ENCODE measurements at regions not wholly inside any gene's neighbourhood (a gene's known extent, or its start where the extent isn't known, plus 50 kb on each side); places are given as distances from the start of the nearest gene placed in this dataset.

DNA sequence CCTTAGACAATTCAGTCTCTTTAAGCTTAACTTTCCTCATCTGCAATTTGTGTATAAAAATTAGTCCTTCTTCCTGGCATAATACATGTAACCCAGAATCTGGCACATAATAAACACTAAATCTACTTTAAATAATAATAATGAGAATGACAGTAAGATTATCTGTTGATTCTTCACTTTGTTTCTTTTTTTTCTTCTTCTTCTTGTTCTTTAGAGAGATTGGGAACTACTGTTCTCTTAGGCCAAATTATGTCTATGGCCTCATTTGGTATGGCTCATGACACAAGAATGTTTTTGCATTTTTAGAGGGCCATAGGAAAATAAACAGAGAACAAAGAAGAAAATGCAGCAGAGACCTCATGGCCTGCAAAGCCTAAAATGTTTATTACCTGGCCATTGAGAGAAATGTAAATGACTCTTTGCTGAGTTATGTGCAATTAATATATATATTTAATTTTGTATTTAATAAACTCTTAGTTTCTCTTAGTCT is 275.8 kb downstream of the SLC6A15 start:
- no peak for FAIRE-seq
- H3K79me2 ChIP-seq (ENCODE audit: control insufficient read depth, insufficient read depth, low read length): no peaks in the 10 kb centered on the region
- H3K36me3 ChIP-seq (ENCODE audit: control insufficient read depth in 2 of 2, extremely low read depth in 1 of 2, insufficient read depth in 2 of 2, low read length in 2 of 2): no peaks in the 10 kb centered on the region
- no peaks in the 10 kb centered on the region for H3K9me3 ChIP-seq (ENCODE audit: control insufficient read depth, low read depth, low read length)
- no peak for DNase-seq (ENCODE audit: low read depth, low spot score)
- peaks cover 3% of the 10 kb centered on the region for H3K4me1 ChIP-seq (ENCODE audit: control insufficient read depth, extremely low read depth, insufficient read depth, low read length)
- no peak overlapping the region for H2AFZ ChIP-seq (ENCODE audit: control insufficient read depth, low read length)
- dilution Hi-C loops (cut with MboI; ENCODE audit: extremely low pct_ligation_motif_present, low sequenced_read_pairs): no loop called here
- H3K4me3 ChIP-seq (ENCODE audit: control insufficient read depth in 2 of 3, extremely low read depth in 1 of 3, insufficient read depth in 2 of 3, low read depth in 1 of 3, low read length in 3 of 3): no peak overlapping the region
- H4K20me1 ChIP-seq (ENCODE audit: control insufficient read depth, extremely low read depth, insufficient read depth, low read length): no peaks in the 10 kb centered on the region
- H3K27ac ChIP-seq (ENCODE audit: control insufficient read depth, insufficient read depth, low read length): no peak overlapping the region
- no peak overlapping the region for H3K4me2 ChIP-seq (ENCODE audit: control insufficient read depth, extremely low read depth, insufficient read depth, low read depth, low read length)
- H3K9me1 ChIP-seq (ENCODE audit: control insufficient read depth, extremely low read depth, insufficient read depth, low read length): no peaks in the 10 kb centered on the region
- no peak overlapping the region for H3K9ac ChIP-seq (ENCODE audit: control insufficient read depth, extremely low read depth, insufficient read depth, low read length)
- TF ChIP-seq, protein P1, sequence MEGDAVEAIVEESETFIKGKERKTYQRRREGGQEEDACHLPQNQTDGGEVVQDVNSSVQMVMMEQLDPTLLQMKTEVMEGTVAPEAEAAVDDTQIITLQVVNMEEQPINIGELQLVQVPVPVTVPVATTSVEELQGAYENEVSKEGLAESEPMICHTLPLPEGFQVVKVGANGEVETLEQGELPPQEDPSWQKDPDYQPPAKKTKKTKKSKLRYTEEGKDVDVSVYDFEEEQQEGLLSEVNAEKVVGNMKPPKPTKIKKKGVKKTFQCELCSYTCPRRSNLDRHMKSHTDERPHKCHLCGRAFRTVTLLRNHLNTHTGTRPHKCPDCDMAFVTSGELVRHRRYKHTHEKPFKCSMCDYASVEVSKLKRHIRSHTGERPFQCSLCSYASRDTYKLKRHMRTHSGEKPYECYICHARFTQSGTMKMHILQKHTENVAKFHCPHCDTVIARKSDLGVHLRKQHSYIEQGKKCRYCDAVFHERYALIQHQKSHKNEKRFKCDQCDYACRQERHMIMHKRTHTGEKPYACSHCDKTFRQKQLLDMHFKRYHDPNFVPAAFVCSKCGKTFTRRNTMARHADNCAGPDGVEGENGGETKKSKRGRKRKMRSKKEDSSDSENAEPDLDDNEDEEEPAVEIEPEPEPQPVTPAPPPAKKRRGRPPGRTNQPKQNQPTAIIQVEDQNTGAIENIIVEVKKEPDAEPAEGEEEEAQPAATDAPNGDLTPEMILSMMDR (optimal IDR thresholded peaks at IDR 0.05 in 1 of 3, IDR thresholded peaks at IDR 0.05 in 1 of 3, conservative IDR thresholded peaks at IDR 0.05 in 1 of 3; ENCODE audit: extremely low read depth in 1 of 3, insufficient read depth in 2 of 3, low read length in 3 of 3): no peak
- TF ChIP-seq EZH2 (IDR thresholded peaks at IDR 0.05; ENCODE audit: low read length): no peak
- no peaks in the 10 kb centered on the region for H3K27me3 ChIP-seq (ENCODE audit: control insufficient read depth, extremely low read depth, insufficient read depth, low read length)

DNA sequence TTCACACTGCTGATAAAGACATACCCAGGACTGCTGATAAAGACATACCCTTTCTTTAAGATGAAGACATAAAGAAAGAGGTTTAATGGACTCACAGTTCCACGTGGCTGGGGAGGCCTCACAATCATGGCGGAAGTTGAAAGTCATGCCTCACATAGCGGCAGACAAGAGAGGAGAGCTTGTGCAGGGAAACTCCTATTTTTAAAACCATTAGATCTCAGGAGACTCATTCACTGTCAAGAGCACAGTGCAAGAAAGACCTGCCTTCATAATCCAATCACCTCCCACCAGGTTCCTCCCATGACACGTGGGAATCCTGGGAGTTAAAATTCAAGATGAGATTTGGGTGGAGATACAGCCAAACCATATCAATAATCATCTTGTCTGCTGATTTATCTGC is 278.1 kb downstream of the SLC6A15 start:
- FAIRE-seq (no peak), DNase-seq (ENCODE audit: low read depth, low spot score) (no peak)
- dilution Hi-C loops (cut with MboI; ENCODE audit: extremely low pct_ligation_motif_present, low sequenced_read_pairs): no loop called here
- TF ChIP-seq EZH2 (IDR thresholded peaks at IDR 0.05; ENCODE audit: low read length): no peak
- TF ChIP-seq, protein P1 (optimal IDR thresholded peaks at IDR 0.05 in 1 of 3, IDR thresholded peaks at IDR 0.05 in 1 of 3, conservative IDR thresholded peaks at IDR 0.05 in 1 of 3; ENCODE audit: extremely low read depth in 1 of 3, insufficient read depth in 2 of 3, low read length in 3 of 3): no peak
- no peak overlapping the region for H2AFZ ChIP-seq (ENCODE audit: control insufficient read depth, low read length)
- no peaks in the 10 kb centered on the region for H4K20me1 ChIP-seq (ENCODE audit: control insufficient read depth, extremely low read depth, insufficient read depth, low read length)
- no peak overlapping the region for H3K4me3 ChIP-seq (ENCODE audit: control insufficient read depth in 2 of 3, extremely low read depth in 1 of 3, insufficient read depth in 2 of 3, low read depth in 1 of 3, low read length in 3 of 3)
- H3K36me3 ChIP-seq (ENCODE audit: control insufficient read depth in 2 of 2, extremely low read depth in 1 of 2, insufficient read depth in 2 of 2, low read length in 2 of 2): no peaks in the 10 kb centered on the region
- no peak overlapping the region for H3K4me2 ChIP-seq (ENCODE audit: control insufficient read depth, extremely low read depth, insufficient read depth, low read depth, low read length)
- no peaks in the 10 kb centered on the region for H3K9me3 ChIP-seq (ENCODE audit: control insufficient read depth, low read depth, low read length)
- no peak overlapping the region for H3K9ac ChIP-seq (ENCODE audit: control insufficient read depth, extremely low read depth, insufficient read depth, low read length)
- no peaks in the 10 kb centered on the region for H3K79me2 ChIP-seq (ENCODE audit: control insufficient read depth, insufficient read depth, low read length)
- no peaks in the 10 kb centered on the region for H3K4me1 ChIP-seq (ENCODE audit: control insufficient read depth, extremely low read depth, insufficient read depth, low read length)
- no peaks in the 10 kb centered on the region for H3K9me1 ChIP-seq (ENCODE audit: control insufficient read depth, extremely low read depth, insufficient read depth, low read length)
- H3K27ac ChIP-seq (ENCODE audit: control insufficient read depth, insufficient read depth, low read length): no peak overlapping the region
- H3K27me3 ChIP-seq (ENCODE audit: control insufficient read depth, extremely low read depth, insufficient read depth, low read length): no peaks in the 10 kb centered on the region

All from keratinocyte (primary cell).